ENCODE measurements at regions not wholly inside any gene's neighbourhood (a gene's known extent, or its start where the extent isn't known, plus 50 kb on each side); places are given as distances from the start of the nearest gene placed in this dataset.
A peak's percentile ranks its signal among the peaks of the same experiment; 100 is the strongest.

DNA sequence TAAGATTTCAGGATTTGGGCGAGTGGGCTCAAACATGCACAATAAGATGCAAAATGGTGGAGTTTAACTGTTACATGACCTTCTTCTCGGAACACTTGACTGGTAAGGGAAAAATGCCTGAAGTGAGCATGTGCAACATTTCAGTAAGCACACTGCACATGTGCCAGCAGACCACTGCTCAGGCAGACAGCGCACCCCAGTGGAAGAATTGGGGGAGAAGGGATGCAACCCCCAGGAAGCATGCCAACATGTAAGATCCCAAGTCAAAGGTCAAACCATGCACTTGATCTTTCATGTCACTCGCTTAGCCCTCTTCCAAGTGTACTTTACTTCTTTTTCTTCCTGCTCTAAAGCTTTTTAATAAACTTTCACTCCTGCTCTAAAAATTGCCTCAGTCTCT is 256.3 kb downstream of the CENPC start:
- H3K4me1 ChIP-seq (ENCODE audit: insufficient read depth, low read length, poor library complexity, severe bottlenecking) = peaks cover 6% of the 10 kb centered on the region
- TF ChIP-seq EZH2phosphoT487 (IDR thresholded peaks at IDR 0.05; ENCODE audit: borderline replicate concordance) = no peak
- TF ChIP-seq, protein P1, sequence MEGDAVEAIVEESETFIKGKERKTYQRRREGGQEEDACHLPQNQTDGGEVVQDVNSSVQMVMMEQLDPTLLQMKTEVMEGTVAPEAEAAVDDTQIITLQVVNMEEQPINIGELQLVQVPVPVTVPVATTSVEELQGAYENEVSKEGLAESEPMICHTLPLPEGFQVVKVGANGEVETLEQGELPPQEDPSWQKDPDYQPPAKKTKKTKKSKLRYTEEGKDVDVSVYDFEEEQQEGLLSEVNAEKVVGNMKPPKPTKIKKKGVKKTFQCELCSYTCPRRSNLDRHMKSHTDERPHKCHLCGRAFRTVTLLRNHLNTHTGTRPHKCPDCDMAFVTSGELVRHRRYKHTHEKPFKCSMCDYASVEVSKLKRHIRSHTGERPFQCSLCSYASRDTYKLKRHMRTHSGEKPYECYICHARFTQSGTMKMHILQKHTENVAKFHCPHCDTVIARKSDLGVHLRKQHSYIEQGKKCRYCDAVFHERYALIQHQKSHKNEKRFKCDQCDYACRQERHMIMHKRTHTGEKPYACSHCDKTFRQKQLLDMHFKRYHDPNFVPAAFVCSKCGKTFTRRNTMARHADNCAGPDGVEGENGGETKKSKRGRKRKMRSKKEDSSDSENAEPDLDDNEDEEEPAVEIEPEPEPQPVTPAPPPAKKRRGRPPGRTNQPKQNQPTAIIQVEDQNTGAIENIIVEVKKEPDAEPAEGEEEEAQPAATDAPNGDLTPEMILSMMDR (conservative IDR thresholded peaks at IDR 0.05; ENCODE audit: low read length) = peak; percentile 88
- no peak overlapping the region for H3K4me3 ChIP-seq (ENCODE audit: low read length, poor library complexity, severe bottlenecking)
- no peaks in the 10 kb centered on the region for H3K9me2 ChIP-seq (replicated peaks; ENCODE audit: low read depth, low read length)
- no peaks in the 10 kb centered on the region for H3K79me2 ChIP-seq (ENCODE audit: insufficient read depth, low read length)
- H2AFZ ChIP-seq (ENCODE audit: low read length) = peak overlapping the region; percentile 77
- H3F3A ChIP-seq (ENCODE audit: low read depth) = no peaks in the 10 kb centered on the region
- H3K9ac ChIP-seq (ENCODE audit: low read depth, low read length, poor library complexity, severe bottlenecking) = no peak overlapping the region
- H3K4me2 ChIP-seq (ENCODE audit: low read depth, low read length, poor library complexity, severe bottlenecking) = no peak overlapping the region
- H4K20me1 ChIP-seq (ENCODE audit: insufficient read depth, low read length, poor library complexity, severe bottlenecking) = no peaks in the 10 kb centered on the region
- H3K9me3 ChIP-seq (ENCODE audit: insufficient read depth, low read depth, low read length) = no peaks in the 10 kb centered on the region
- no peaks in the 10 kb centered on the region for H3K36me3 ChIP-seq (ENCODE audit: insufficient read depth, low read length)
- H3K27me3 ChIP-seq (ENCODE audit: insufficient read depth, low read length, poor library complexity, severe bottlenecking) = no peaks in the 10 kb centered on the region

DNA sequence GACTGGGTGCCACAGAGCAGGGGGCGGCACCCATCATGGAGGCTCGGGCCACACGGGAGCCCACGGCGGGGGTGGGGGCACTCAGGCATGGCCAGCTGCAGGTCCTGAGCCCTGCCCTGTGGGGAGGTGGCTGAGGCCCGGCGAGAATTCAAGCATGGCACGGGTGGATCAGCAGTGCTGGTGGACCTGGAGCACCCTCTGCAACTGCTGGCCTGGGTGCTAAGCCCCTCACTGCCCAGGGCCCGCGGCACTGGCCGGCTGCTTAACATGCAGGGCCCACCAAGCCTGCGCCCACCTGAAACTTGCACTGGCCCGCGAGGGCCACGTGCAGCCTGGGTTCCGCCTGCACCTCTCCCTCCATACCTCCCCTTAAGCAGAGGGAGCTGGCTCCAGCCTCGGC is 258.6 kb downstream of the CENPC start:
- Histone ChIP-seq H4K20me1 (ENCODE audit: insufficient read depth, low read length, poor library complexity, severe bottlenecking) (no peaks in the 10 kb centered on the region), H3K4me2 (ENCODE audit: low read depth, low read length, poor library complexity, severe bottlenecking) (no peak overlapping the region), H3K36me3 (ENCODE audit: insufficient read depth, low read length) (no peaks in the 10 kb centered on the region), H3F3A (ENCODE audit: low read depth) (no peaks in the 10 kb centered on the region), H3K9ac (ENCODE audit: low read depth, low read length, poor library complexity, severe bottlenecking) (no peak overlapping the region), H3K9me2 (replicated peaks; ENCODE audit: low read depth, low read length) (no peaks in the 10 kb centered on the region), H3K79me2 (ENCODE audit: insufficient read depth, low read length) (no peaks in the 10 kb centered on the region), H3K4me3 (ENCODE audit: low read length, poor library complexity, severe bottlenecking) (no peak overlapping the region), H2AFZ (ENCODE audit: low read length) (no peak overlapping the region), H3K27me3 (ENCODE audit: insufficient read depth, low read length, poor library complexity, severe bottlenecking) (no peaks in the 10 kb centered on the region), H3K4me1 (ENCODE audit: insufficient read depth, low read length, poor library complexity, severe bottlenecking) (peaks cover 6% of the 10 kb centered on the region), H3K9me3 (ENCODE audit: insufficient read depth, low read depth, low read length) (no peaks in the 10 kb centered on the region)
- no peak for TF ChIP-seq EZH2phosphoT487 (IDR thresholded peaks at IDR 0.05; ENCODE audit: borderline replicate concordance)
- TF ChIP-seq, protein P1 (conservative IDR thresholded peaks at IDR 0.05; ENCODE audit: low read length) = no peak

DNA sequence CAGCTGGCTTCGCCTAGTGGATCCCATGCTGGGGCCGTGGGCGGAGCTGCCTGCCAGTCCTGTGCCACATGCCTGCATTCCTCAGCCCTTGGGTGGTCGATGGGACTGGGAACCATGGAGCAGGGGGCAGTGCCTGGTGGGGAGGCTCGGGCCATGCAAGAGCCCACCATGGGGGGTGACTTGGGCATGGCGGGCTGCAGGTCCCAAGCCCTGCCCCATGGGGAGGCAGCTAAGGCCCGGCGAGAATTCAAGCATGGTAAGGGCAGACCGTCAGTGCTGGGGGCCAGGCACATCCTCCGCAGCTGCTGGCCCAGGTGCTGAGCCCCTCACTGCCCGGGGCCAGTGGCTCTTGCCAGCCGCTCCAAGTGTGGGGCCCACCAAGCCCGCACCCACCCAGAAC is 262.6 kb downstream of the CENPC start:
- TF ChIP-seq, protein P1 (conservative IDR thresholded peaks at IDR 0.05; ENCODE audit: low read length) = no peak
- no peak for TF ChIP-seq EZH2phosphoT487 (IDR thresholded peaks at IDR 0.05; ENCODE audit: borderline replicate concordance)
- Histone ChIP-seq H3K27me3 (ENCODE audit: insufficient read depth, low read length, poor library complexity, severe bottlenecking) (no peaks in the 10 kb centered on the region), H3K4me2 (ENCODE audit: low read depth, low read length, poor library complexity, severe bottlenecking) (no peak overlapping the region), H3K9ac (ENCODE audit: low read depth, low read length, poor library complexity, severe bottlenecking) (no peak overlapping the region), H3K79me2 (ENCODE audit: insufficient read depth, low read length) (no peaks in the 10 kb centered on the region), H3K4me3 (ENCODE audit: low read length, poor library complexity, severe bottlenecking) (no peak overlapping the region), H3K9me3 (ENCODE audit: insufficient read depth, low read depth, low read length) (no peaks in the 10 kb centered on the region), H2AFZ (ENCODE audit: low read length) (no peak overlapping the region), H4K20me1 (ENCODE audit: insufficient read depth, low read length, poor library complexity, severe bottlenecking) (no peaks in the 10 kb centered on the region), H3K9me2 (replicated peaks; ENCODE audit: low read depth, low read length) (no peaks in the 10 kb centered on the region), H3K4me1 (ENCODE audit: insufficient read depth, low read length, poor library complexity, severe bottlenecking) (no peaks in the 10 kb centered on the region), H3K36me3 (ENCODE audit: insufficient read depth, low read length) (no peaks in the 10 kb centered on the region), H3F3A (ENCODE audit: low read depth) (no peaks in the 10 kb centered on the region)
